Smooth muscle cell (in vitro differentiated cells): ENCODE measurements at regions not wholly inside any gene's neighbourhood (a gene's known extent, or its start where the extent isn't known, plus 50 kb on each side); places are given as distances from the start of the nearest gene placed in this dataset.

Experiments used
- DNase-seq: peaks from one replicate; lab custom pipeline; 2025; ENCODE audit not compliant: unreplicated experiment; lab: John Stamatoyannopoulos, UW
- H2AFZ ChIP-seq: fragments of 200-600 bp; sonication (generic); 2 replicates; pipeline ENCODE4 v1.6.0; 2016; ENCODE audit warnings: antibody characterized with exemption, low read depth, mild to moderate bottlenecking
- H3F3A ChIP-seq: fragments of 200-600 bp; sonication (generic); 2 replicates; pipeline ENCODE4 v1.6.0; 2017; ENCODE audit warnings: antibody characterized with exemption, low read depth
- H3K27ac ChIP-seq: fragments of 200-600 bp; sonication (generic); 2 replicates; pipeline ENCODE4 v1.5.1; 2016; ENCODE audit warnings: low read depth, mild to moderate bottlenecking
- H3K27me3 ChIP-seq: fragments of 200-600 bp; sonication (generic); 2 replicates; pipeline ENCODE4 v1.6.1; 2016; ENCODE audit warnings: low read depth, mild to moderate bottlenecking
- H3K36me3 ChIP-seq: fragments of 200-600 bp; sonication (generic); 2 replicates; pipeline ENCODE4 v1.5.1; 2016; ENCODE audit warnings: low read depth
- H3K4me1 ChIP-seq: fragments of 200-600 bp; sonication (generic); 2 replicates; pipeline ENCODE4 v1.5.1; 2016; ENCODE audit warnings: low read depth
- H3K4me2 ChIP-seq: fragments of 200-600 bp; sonication (generic); 2 replicates; pipeline ENCODE4 v1.6.0; 2016; ENCODE audit warnings: mild to moderate bottlenecking
- H3K4me3 ChIP-seq: fragments of 200-600 bp; sonication (generic); 2 replicates; pipeline ENCODE4 v1.5.1; 2016; ENCODE audit warnings: mild to moderate bottlenecking
- H3K79me2 ChIP-seq: fragments of 200-600 bp; sonication (generic); 2 replicates; pipeline ENCODE4 v1.6.0; 2016; ENCODE audit warnings: low read depth, mild to moderate bottlenecking
- H3K9ac ChIP-seq: fragments of 200-600 bp; sonication (generic); 2 replicates; pipeline ENCODE4 v1.6.0; 2016; ENCODE audit warnings: low read depth
- H3K9me3 ChIP-seq: fragments of 200-600 bp; sonication (generic); replicated peaks from 2 replicates; pipeline ENCODE4 v1.5.1; 2016; ENCODE audit warnings: low read depth
- H4K20me1 ChIP-seq: fragments of 200-600 bp; sonication (generic); 2 replicates; pipeline ENCODE4 v1.6.0; 2016; ENCODE audit warnings: low read depth
- CTCF ChIP-seq: fragments of 200-600 bp; sonication (generic); IDR thresholded peaks from 2 replicates; pipeline ENCODE4 v1.5.1; 2017; ENCODE audit warnings: borderline replicate concordance, mild to moderate bottlenecking, antibody characterized with exemption; ENCODE audit not compliant: insufficient read depth, poor library complexity, severe bottlenecking
- WGBS: methylation state at CpG from one replicate; pipeline ENCODE4 v1.1.7; 2016; ENCODE audit warnings: low lambda C conversion rate; 5-methylcytosine and 5-hydroxymethylcytosine counted together

DNA sequence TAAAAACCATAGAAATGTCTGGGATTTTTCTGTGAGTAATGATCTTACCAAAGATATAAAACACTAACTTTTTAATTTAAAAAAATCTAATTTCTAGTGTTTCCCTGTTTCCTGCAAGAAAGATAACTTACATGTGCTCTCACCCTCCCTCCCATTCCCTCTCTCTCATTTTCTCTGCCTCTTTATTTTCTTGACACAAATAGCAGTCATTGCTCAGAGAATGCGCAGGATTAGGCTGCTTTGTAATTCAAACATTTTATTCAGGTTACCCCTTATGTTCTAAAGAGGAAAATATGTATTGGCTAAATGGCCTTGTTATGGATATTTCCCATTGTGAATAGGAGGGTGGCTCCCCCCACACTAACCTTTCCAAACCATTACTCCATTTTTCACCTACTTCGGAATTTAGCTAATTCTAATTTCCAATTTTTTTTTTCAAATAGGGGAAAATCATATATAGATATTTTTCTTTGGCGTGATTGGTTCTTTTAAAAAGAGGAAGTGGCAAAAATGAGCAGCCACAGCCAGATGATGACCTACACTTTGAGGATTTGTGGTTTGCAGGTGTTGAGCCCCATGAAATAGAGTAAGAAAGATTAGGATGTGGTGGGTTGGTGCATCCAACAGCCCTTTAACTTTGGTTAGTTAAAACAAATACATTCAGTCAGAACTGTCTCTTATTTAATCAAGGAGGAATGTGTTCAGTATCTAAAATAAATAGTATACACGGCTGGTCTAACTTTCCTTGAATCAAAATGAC, 554.4 kb downstream of the IGSF11 start:
- no peak for TF ChIP-seq CTCF
- DNase-seq: no peak
- no peak overlapping the region for H3K4me3 ChIP-seq
- no peaks in the 10 kb centered on the region for H3K79me2 ChIP-seq
- H3K4me2 ChIP-seq: no peak overlapping the region
- no peaks in the 10 kb centered on the region for H3K9me3 ChIP-seq
- no peaks in the 10 kb centered on the region for H3K36me3 ChIP-seq
- H2AFZ ChIP-seq: no peak overlapping the region
- no peaks in the 10 kb centered on the region for H3K4me1 ChIP-seq
- no peaks in the 10 kb centered on the region for H3K27me3 ChIP-seq
- H3K9ac ChIP-seq: no peak overlapping the region
- no peaks in the 10 kb centered on the region for H3F3A ChIP-seq
- H4K20me1 ChIP-seq: no peaks in the 10 kb centered on the region
- H3K27ac ChIP-seq: no peak overlapping the region
- 35% methylated on average over 4 of the region's 4 CpGs for WGBS

GRCh38 chr3:118485693-118486092, 549.0 kb downstream of the IGSF11 start:
- Histone ChIP-seq H3K4me2 (no peak overlapping the region), H3K27ac (no peak overlapping the region), H3F3A (no peaks in the 10 kb centered on the region), H3K9me3 (no peaks in the 10 kb centered on the region), H2AFZ (no peak overlapping the region), H3K9ac (no peak overlapping the region), H3K27me3 (no peaks in the 10 kb centered on the region), H3K4me3 (no peak overlapping the region), H3K4me1 (no peaks in the 10 kb centered on the region), H3K36me3 (no peaks in the 10 kb centered on the region), H4K20me1 (no peaks in the 10 kb centered on the region), H3K79me2 (no peaks in the 10 kb centered on the region)
- TF ChIP-seq CTCF: no peak
- no peak for DNase-seq
- WGBS: 68% methylated on average over 5 of the region's 5 CpGs

DNA sequence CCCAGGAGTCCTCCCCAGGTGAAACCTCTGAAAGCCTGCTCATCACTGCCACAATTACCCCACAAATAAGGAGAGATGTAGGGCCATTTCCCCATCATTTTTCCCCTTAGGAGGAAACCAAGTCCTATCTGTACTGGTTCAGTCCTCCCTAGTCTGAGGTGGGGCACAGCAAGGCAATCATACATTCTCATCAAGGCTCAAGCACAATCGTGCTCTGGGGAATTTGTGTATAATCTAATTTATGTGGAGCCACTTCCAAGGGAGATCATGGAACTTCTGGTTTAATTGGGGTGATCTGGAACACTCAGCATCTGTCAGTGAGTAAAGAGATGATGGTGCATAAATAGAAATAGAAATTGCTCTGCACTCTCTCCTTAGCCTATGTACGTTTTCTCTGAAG, 546.9 kb downstream of the IGSF11 start:
- Histone ChIP-seq H2AFZ (no peak overlapping the region), H3K27ac (no peak overlapping the region), H3F3A (no peaks in the 10 kb centered on the region), H3K4me1 (no peaks in the 10 kb centered on the region), H3K36me3 (no peaks in the 10 kb centered on the region), H4K20me1 (no peaks in the 10 kb centered on the region), H3K9ac (no peak overlapping the region), H3K9me3 (no peaks in the 10 kb centered on the region), H3K4me3 (no peak overlapping the region), H3K79me2 (no peaks in the 10 kb centered on the region), H3K27me3 (no peaks in the 10 kb centered on the region), H3K4me2 (no peak overlapping the region)
- no peak for TF ChIP-seq CTCF
- no peak for DNase-seq
- 96% methylated on average over 2 of the region's 2 CpGs for WGBS

- Histone ChIP-seq H3K4me3 (no peak overlapping the region), H3K36me3 (no peaks in the 10 kb centered on the region), H3K27ac (no peak overlapping the region), H3K9me3 (no peaks in the 10 kb centered on the region), H4K20me1 (no peaks in the 10 kb centered on the region), H3K4me2 (no peak overlapping the region), H3K4me1 (no peaks in the 10 kb centered on the region), H3K9ac (no peak overlapping the region), H3F3A (no peaks in the 10 kb centered on the region), H3K27me3 (no peaks in the 10 kb centered on the region), H2AFZ (no peak overlapping the region), H3K79me2 (no peaks in the 10 kb centered on the region)
- DNase-seq: no peak
- 33% methylated on average over 3 of the region's 3 CpGs for WGBS
- TF ChIP-seq CTCF: no peak
Measured at GRCh38 chr3:118488732-118489131, 545.9 kb downstream of the IGSF11 start.
